OCI-LY3 (cell line): ENCODE measurements at regions not wholly inside any gene's neighbourhood (a gene's known extent, or its start where the extent isn't known, plus 50 kb on each side); places are given as distances from the start of the nearest gene placed in this dataset.

Source experiments
- H2AFZ ChIP-seq: fragments of 200-600, 300-600 bp; shearing (Covaris generic); 2 replicates; pipeline ENCODE4 v1.6.0; 2014; ENCODE audit warnings: antibody characterized with exemption, low read depth, low read length
- H3K27ac ChIP-seq: fragments of 200-600, 300-600 bp; sonication (generic); 2 replicates; pipeline ENCODE4 v1.5.1; 2014; ENCODE audit warnings: mild to moderate bottlenecking, low read length, moderate library complexity, mixed read lengths
- H3K27me3 ChIP-seq: fragments of 200-600, 300-600 bp; sonication (generic); 2 replicates; pipeline ENCODE4 v1.6.1; 2014; ENCODE audit warnings: low read depth, low read length, mixed read lengths
- H3K36me3 ChIP-seq: fragments of 200-600, 300-600 bp; sonication (generic); replicated peaks from 2 replicates; pipeline ENCODE3; 2014; ENCODE audit warnings: low read depth, low read length, mixed read lengths
- H3K4me1 ChIP-seq: fragments of 300-600, 200-600 bp; sonication (generic); 2 replicates; pipeline ENCODE4 v1.6.1; 2014; ENCODE audit warnings: low read length, mixed read lengths
- H3K4me2 ChIP-seq: fragments of 200-600, 300-600 bp; sonication (generic); 2 replicates; pipeline ENCODE4 v1.6.1; 2014; ENCODE audit warnings: low read length, mixed read lengths
- H3K4me3 ChIP-seq: fragments of 300-600, 200-600 bp; sonication (generic); 2 replicates; pipeline ENCODE4 v1.5.1; 2014; ENCODE audit warnings: antibody characterized with exemption, mild to moderate bottlenecking, low read length, moderate library complexity
- H3K79me2 ChIP-seq: fragments of 300-600, 200-600 bp; shearing (Covaris generic); 2 replicates; pipeline ENCODE4 v1.6.1; 2014; ENCODE audit warnings: mild to moderate bottlenecking, low read length, mixed read lengths
- H3K9ac ChIP-seq: fragments of 300-600, 200-600 bp; shearing (Covaris generic); 2 replicates; pipeline ENCODE4 v1.6.0; 2014; ENCODE audit warnings: mild to moderate bottlenecking, low read length, moderate library complexity
- H3K9me3 ChIP-seq: fragments of 200-600, 300-600 bp; shearing (Covaris generic); 2 replicates; pipeline ENCODE4 v1.6.1; 2014; ENCODE audit warnings: low read length, mixed read lengths; ENCODE audit not compliant: insufficient read depth
- H4K20me1 ChIP-seq: fragments of 200-600, 300-600 bp; sonication (generic); 2 replicates; pipeline ENCODE4 v1.6.1; 2016; ENCODE audit warnings: low read length, mixed read lengths; ENCODE audit not compliant: insufficient read depth
- EZH2phosphoT487 ChIP-seq: fragments of 200-600 bp; shearing (Covaris generic); IDR thresholded peaks from 2 replicates; pipeline ENCODE4 v1.6.1; 2018; ENCODE audit warnings: antibody characterized with exemption, mixed run types, low read depth
- TF ChIP-seq, protein P1 (sequence below): fragments of 200-600, 300-600 bp; sonication (generic); IDR thresholded peaks from 2 replicates; pipeline ENCODE4 v1.5.1; 2014; ENCODE audit warnings: antibody characterized with exemption, low read length, low read depth

DNA sequence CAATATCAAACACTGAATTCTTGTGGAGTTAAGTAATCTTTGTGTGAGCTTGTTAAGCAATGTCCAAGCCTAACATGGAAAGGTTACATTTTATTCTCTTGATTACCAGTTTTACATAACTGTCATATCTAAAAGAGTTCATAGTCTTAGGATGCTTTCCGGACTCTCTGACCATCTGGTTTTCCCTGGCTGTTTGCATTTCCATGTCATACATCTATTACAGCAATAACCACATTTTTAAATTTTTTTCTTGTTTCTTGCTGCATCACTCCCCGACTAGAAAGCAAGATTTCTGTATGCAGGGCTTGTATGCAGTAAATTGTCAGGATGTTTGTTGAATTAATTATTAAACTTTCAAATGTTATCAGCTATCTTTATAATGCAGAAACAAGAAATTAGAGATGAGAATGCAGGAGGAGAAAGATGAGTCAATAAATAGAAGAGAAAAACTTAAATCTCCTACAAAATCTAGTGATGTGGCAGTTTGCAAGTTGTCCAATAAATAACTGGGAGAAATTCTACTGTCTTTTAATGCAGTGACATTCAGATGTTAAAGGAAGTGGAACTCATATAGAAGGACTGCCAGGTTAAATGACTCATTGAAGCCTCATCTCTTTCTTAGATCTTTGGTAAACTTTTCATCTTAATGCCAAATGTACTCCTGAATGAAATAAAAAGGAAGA is 179.6 kb upstream of the SGCD start:
- no peaks in the 10 kb centered on the region for H3K27me3 ChIP-seq

DNA sequence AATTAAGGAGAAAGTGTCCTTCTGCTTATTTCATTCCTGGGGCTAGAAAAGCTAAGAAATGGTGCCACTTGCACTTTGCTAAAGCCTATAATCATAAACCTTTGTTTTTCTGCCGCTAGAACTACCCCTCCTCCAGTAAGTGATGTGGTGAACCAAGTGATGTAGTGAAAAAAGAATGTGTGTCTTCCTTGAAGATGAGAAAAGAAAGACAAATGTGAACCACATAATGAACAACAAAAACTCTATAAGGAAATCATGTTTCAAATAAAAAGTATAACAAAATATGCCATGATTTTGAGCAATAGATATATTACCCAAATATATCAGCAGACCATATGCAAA is 179.0 kb upstream of the SGCD start:
- Histone ChIP-seq H3K4me3 (no peak overlapping the region), H3K36me3 (no peaks in the 10 kb centered on the region), H3K9ac (no peak overlapping the region), H3K9me3 (no peaks in the 10 kb centered on the region), H4K20me1 (no peaks in the 10 kb centered on the region), H3K27me3 (no peaks in the 10 kb centered on the region), H2AFZ (no peak overlapping the region), H3K4me2 (no peak overlapping the region), H3K27ac (no peak overlapping the region), H3K4me1 (no peaks in the 10 kb centered on the region), H3K79me2 (no peaks in the 10 kb centered on the region)
- no peak for TF ChIP-seq EZH2phosphoT487
- TF ChIP-seq, protein P1, sequence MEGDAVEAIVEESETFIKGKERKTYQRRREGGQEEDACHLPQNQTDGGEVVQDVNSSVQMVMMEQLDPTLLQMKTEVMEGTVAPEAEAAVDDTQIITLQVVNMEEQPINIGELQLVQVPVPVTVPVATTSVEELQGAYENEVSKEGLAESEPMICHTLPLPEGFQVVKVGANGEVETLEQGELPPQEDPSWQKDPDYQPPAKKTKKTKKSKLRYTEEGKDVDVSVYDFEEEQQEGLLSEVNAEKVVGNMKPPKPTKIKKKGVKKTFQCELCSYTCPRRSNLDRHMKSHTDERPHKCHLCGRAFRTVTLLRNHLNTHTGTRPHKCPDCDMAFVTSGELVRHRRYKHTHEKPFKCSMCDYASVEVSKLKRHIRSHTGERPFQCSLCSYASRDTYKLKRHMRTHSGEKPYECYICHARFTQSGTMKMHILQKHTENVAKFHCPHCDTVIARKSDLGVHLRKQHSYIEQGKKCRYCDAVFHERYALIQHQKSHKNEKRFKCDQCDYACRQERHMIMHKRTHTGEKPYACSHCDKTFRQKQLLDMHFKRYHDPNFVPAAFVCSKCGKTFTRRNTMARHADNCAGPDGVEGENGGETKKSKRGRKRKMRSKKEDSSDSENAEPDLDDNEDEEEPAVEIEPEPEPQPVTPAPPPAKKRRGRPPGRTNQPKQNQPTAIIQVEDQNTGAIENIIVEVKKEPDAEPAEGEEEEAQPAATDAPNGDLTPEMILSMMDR = no peak

More for the DNA sequence above, 179.6 kb upstream of the SGCD start:
- Histone ChIP-seq H4K20me1 (no peaks in the 10 kb centered on the region), H3K4me2 (no peak overlapping the region), H2AFZ (no peak overlapping the region), H3K4me1 (no peaks in the 10 kb centered on the region), H3K36me3 (no peaks in the 10 kb centered on the region), H3K9me3 (no peaks in the 10 kb centered on the region), H3K79me2 (no peaks in the 10 kb centered on the region), H3K4me3 (no peak overlapping the region), H3K9ac (no peak overlapping the region), H3K27ac (no peak overlapping the region)
- TF ChIP-seq, protein P1 = no peak
- TF ChIP-seq EZH2phosphoT487 = no peak

GRCh38 chr5:156148301-156148700 is 178.7 kb upstream of the SGCD start:
- H3K9me3 ChIP-seq = no peaks in the 10 kb centered on the region
- H3K27ac ChIP-seq = no peak overlapping the region
- H3K79me2 ChIP-seq = no peaks in the 10 kb centered on the region
- no peaks in the 10 kb centered on the region for H3K36me3 ChIP-seq
- no peak overlapping the region for H3K9ac ChIP-seq
- no peaks in the 10 kb centered on the region for H3K4me1 ChIP-seq
- H3K27me3 ChIP-seq = no peaks in the 10 kb centered on the region
- no peaks in the 10 kb centered on the region for H4K20me1 ChIP-seq
- no peak overlapping the region for H3K4me2 ChIP-seq
- H2AFZ ChIP-seq = no peak overlapping the region
- TF ChIP-seq, protein P1 = no peak
- no peak for TF ChIP-seq EZH2phosphoT487
- no peak overlapping the region for H3K4me3 ChIP-seq

DNA sequence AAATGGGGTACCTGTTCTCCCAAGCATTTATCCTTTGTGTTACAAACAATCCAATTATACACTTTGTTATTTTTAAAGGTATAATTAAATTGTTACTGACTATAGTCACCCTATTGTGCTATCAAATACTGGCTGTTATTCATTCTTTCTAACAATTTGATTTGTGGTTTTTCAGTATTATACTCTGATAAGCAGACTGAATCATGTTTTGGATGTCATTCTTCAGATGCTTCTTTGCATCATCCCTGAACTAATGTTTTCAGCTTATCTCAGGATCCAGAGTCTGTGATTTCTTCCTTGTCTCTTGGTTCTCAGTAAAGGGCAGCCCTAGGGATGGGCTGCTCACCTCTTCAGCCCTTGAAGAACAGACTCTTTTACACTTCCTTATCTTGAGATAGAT is 177.8 kb upstream of the SGCD start:
- no peak overlapping the region for H3K9ac ChIP-seq
- TF ChIP-seq, protein P1 = no peak
- TF ChIP-seq EZH2phosphoT487 = no peak
- H3K79me2 ChIP-seq = no peaks in the 10 kb centered on the region
- no peaks in the 10 kb centered on the region for H3K4me1 ChIP-seq
- H3K27me3 ChIP-seq = no peaks in the 10 kb centered on the region
- H3K4me3 ChIP-seq = no peak overlapping the region
- no peaks in the 10 kb centered on the region for H3K36me3 ChIP-seq
- H4K20me1 ChIP-seq = no peaks in the 10 kb centered on the region
- no peak overlapping the region for H3K27ac ChIP-seq
- no peak overlapping the region for H3K4me2 ChIP-seq
- no peaks in the 10 kb centered on the region for H3K9me3 ChIP-seq
- H2AFZ ChIP-seq = no peak overlapping the region
